NCI-H1092 (cell line): ENCODE measurements at regions not wholly inside any gene's neighbourhood (a gene's known extent, or its start where the extent isn't known, plus 50 kb on each side); places are given as distances from the start of the nearest gene placed in this dataset.
"Not testable (repeated sequence)": the region's sequence is repeated elsewhere in the genome, so short reads cannot be mapped to it uniquely, and the experiment has no call there.

Source experiments
- DNase-seq: peaks from one replicate; lab custom pipeline; 2025; lab: John Stamatoyannopoulos, UW

- DNase-seq, result no peak
Measured at GRCh38 chr12:108423486-108423885, 84.4 kb upstream of the CMKLR1 start.

- DNase-seq, result not testable (repeated sequence)
Measured at GRCh38 chr12:108421082-108421481, 82.0 kb upstream of the CMKLR1 start.

GRCh38 chr12:108420421-108420820 lies 81.3 kb upstream of the CMKLR1 start:
- DNase-seq, result not testable (repeated sequence)

GRCh38 chr12:108419949-108420348 lies 80.8 kb upstream of the CMKLR1 start:
- DNase-seq, result no peak

GRCh38 chr12:108418164-108418890 lies 79.2 kb upstream of the CMKLR1 start:
- no peak for DNase-seq

GRCh38 chr12:108414021-108414420 lies 74.9 kb upstream of the CMKLR1 start:
- DNase-seq, result no peak

GRCh38 chr12:108410689-108411088 lies 71.6 kb upstream of the CMKLR1 start:
- no peak for DNase-seq

- DNase-seq, result no peak
Measured at GRCh38 chr12:108409481-108409880, 70.4 kb upstream of the CMKLR1 start.

- DNase-seq, result no peak
Measured at GRCh38 chr12:108403952-108404351, 64.8 kb upstream of the CMKLR1 start.

- DNase-seq, result no peak
Measured at GRCh38 chr12:108401964-108402363, 62.9 kb upstream of the CMKLR1 start.

GRCh38 chr12:108400900-108401480 lies 61.9 kb upstream of the CMKLR1 start:
- no peak for DNase-seq

GRCh38 chr12:108400481-108400880 lies 61.4 kb upstream of the CMKLR1 start:
- no peak for DNase-seq

GRCh38 chr12:108400056-108400455 lies 60.9 kb upstream of the CMKLR1 start:
- no peak for DNase-seq

- DNase-seq, result no peak
Measured at GRCh38 chr12:108399514-108399913, 60.4 kb upstream of the CMKLR1 start.

- no peak for DNase-seq
Measured at GRCh38 chr12:108394196-108394595, 55.1 kb upstream of the CMKLR1 start.

- DNase-seq, result no peak
Measured at GRCh38 chr12:108392284-108392683, 53.2 kb upstream of the CMKLR1 start.

GRCh38 chr12:108390495-108391203 lies 51.5 kb upstream of the CMKLR1 start:
- no peak for DNase-seq

- no peak for DNase-seq
Measured at GRCh38 chr12:108389544-108389943, 50.4 kb upstream of the CMKLR1 start.
